Tibial nerve (tissue), 4 donors: ENCODE measurements at regions not wholly inside any gene's neighbourhood (a gene's known extent, or its start where the extent isn't known, plus 50 kb on each side); places are given as distances from the start of the nearest gene placed in this dataset.

Experiments
- CTCF ChIP-seq, 5 experiments: fragments of 200-600 bp in 3 of 5; fragments of 450-650 bp in 2 of 5; sonication (generic) in 3 of 5; IDR thresholded peaks; one replicate each; pipeline ENCODE4 v1.5.1; 2016 to 2019; ENCODE audit warnings: antibody characterized with exemption in 5 of 5, mild to moderate bottlenecking in 3 of 5, moderate library complexity in 2 of 5
- EP300 ChIP-seq, 2 donors: sonication (generic); formaldehyde crosslinking; IDR thresholded peaks; one replicate each; pipeline ENCODE4 v1.6.1; 2017; ENCODE audit warnings: antibody characterized with exemption in 2 of 2, mild to moderate bottlenecking in 1 of 2
- POLR2A ChIP-seq, 2 donors: fragments of 450-650 bp; IDR thresholded peaks; one replicate each; pipeline ENCODE4 v1.6.1; 2017; ENCODE audit warnings: antibody characterized with exemption in 2 of 2, mild to moderate bottlenecking in 2 of 2, moderate library complexity in 2 of 2

GRCh38 chr5:84821924-84822323 lies 437.2 kb upstream of the EDIL3 start:
- TF ChIP-seq CTCF (IDR thresholded peaks at IDR 0.05) (no peak), POLR2A (IDR thresholded peaks at IDR 0.05) (no peak), EP300 (IDR thresholded peaks at IDR 0.05) (no peak)
